Choroid plexus epithelial cell (primary cell): ENCODE measurements at regions not wholly inside any gene's neighbourhood (a gene's known extent, or its start where the extent isn't known, plus 50 kb on each side); places are given as distances from the start of the nearest gene placed in this dataset.
A peak's percentile ranks its signal among the peaks of the same experiment; 100 is the strongest.

Experiments used
- DNase-seq: peaks from one replicate; pipeline ENCODE4 v3.0.0-alpha.2; 2010; ENCODE audit warnings: low read depth
- H3K4me3 ChIP-seq: 2 replicates; pipeline ENCODE4 v1.5.1; 2011; ENCODE audit warnings: low read depth, mild to moderate bottlenecking, control low read depth, low read length, moderate library complexity
- TF ChIP-seq, protein P1 (sequence below): conservative IDR thresholded peaks from 2 replicates; pipeline ENCODE4 v1.5.1; 2011; ENCODE audit warnings: low read depth, mild to moderate bottlenecking, control low read depth, inconsistent platforms, low read length, moderate library complexity

DNA sequence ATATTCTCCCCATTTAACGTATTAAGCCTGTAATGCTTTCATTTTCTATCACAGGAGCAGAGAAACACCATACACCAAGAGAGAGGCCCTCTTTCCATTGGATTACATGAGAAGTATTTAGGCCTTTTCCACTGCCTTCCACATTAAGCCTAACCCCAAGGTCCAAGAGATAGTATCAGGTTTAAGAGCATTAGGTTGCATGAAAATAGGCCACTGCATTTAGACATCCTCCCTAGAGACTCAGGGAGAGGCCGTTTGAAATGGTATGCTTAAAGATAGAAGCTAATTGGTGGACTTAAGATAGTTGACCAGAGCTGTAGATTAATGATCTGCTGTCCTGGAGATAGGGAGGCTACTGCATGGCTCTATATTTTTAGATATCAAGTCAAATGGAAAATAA is 128.5 kb upstream of the PTPRM start:
- H3K4me3 ChIP-seq, result no peak overlapping the region
- no peak for DNase-seq
- TF ChIP-seq, protein P1, sequence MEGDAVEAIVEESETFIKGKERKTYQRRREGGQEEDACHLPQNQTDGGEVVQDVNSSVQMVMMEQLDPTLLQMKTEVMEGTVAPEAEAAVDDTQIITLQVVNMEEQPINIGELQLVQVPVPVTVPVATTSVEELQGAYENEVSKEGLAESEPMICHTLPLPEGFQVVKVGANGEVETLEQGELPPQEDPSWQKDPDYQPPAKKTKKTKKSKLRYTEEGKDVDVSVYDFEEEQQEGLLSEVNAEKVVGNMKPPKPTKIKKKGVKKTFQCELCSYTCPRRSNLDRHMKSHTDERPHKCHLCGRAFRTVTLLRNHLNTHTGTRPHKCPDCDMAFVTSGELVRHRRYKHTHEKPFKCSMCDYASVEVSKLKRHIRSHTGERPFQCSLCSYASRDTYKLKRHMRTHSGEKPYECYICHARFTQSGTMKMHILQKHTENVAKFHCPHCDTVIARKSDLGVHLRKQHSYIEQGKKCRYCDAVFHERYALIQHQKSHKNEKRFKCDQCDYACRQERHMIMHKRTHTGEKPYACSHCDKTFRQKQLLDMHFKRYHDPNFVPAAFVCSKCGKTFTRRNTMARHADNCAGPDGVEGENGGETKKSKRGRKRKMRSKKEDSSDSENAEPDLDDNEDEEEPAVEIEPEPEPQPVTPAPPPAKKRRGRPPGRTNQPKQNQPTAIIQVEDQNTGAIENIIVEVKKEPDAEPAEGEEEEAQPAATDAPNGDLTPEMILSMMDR, result no peak

DNA sequence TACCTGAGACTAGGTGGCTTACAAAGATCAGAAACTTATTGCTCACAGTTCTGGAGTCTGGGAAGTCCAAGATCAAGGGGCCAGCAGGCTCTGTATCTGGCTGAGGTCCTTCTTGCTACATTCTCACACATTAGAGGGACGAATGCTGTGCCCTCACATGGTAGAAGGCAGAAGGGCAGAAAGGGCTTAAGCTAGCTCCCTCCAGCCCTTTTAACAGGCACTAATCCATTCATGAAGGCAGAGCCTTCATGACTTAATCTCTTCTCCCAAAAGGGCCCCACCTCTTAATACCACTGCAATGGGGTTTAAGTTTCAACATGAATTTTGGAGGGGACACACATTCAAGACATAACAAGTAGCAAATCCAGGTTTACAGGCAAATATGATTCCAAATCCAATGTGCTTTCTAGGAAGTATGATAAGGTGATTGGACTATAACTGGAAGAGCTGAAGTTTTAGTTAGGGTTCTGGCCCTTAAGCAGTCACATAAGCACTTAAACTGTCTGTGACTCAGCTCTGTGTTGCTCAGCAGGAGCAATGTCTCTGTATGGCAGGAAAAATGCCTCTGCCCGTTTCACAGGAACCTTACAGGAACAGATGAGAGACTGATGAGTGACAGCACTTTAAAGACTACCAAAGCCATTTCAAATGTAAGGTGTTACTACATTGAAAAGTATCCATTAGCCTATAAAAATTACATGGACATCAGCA is 119.6 kb upstream of the PTPRM start:
- H3K4me3 ChIP-seq, result no peak overlapping the region
- TF ChIP-seq, protein P1, result no peak
- DNase-seq, result peak; percentile 43

DNA sequence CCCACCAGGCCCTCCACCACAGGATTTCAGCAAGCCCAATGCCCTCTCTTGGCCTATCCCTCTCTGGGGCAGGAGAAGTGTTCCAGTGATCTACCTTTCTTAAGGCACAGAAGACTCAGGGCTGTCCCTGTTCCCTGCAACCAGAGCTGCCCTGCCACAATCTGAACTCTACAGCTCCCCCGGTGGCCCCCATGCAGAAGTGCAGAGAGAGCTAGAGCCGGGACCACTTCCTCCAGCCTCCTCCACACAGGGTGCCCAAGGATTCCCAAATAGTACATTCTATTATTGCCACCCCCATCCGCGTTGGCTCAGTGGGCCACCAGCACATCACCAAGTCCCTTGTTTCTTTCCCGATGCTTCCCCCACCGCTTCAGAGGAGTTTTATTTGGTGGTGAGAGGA is 114.8 kb upstream of the PTPRM start:
- TF ChIP-seq, protein P1, result peak; percentile 82
- no peak overlapping the region for H3K4me3 ChIP-seq
- peak; percentile 53 for DNase-seq

DNA sequence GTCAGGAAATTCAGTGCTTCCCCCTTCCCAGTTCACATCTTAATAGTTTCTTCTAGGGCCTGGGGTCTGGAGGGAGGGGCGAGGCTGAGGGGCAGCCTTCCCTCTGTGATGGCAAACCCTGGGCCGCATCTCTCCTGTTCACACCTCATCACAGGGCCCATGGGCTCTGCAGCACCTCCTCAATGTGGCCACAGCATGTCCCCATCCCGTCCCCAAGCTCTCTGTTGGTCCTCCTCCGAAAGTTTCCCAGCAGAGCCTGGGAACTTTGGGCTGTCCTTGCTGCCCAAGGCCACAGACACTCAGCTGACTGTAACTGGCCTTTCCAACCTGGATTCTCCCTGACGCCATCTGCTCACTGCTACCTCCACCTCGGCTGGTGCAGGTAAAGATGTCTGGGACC is 112.7 kb upstream of the PTPRM start:
- no peak overlapping the region for H3K4me3 ChIP-seq
- no peak for DNase-seq
- TF ChIP-seq, protein P1, result no peak

DNA sequence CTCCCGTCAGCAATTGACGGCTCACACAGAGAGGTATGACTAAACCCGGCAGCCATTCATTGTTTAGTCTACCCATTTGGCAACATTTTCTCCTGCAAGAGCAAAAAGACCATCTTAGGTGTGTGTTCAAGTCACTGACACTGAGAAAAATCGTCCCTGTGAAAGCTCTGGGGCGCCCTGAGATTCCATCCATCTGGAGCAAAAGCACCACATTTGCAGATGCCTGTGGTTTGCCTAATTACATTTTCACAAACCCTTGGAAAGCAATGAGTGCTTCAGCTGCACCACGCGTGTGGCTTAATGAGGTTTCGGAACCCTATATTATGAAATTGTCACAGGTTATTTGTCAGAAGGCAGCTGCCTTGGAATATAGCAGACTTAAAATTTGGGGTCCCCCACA is 110.7 kb upstream of the PTPRM start:
- DNase-seq, result no peak

DNA sequence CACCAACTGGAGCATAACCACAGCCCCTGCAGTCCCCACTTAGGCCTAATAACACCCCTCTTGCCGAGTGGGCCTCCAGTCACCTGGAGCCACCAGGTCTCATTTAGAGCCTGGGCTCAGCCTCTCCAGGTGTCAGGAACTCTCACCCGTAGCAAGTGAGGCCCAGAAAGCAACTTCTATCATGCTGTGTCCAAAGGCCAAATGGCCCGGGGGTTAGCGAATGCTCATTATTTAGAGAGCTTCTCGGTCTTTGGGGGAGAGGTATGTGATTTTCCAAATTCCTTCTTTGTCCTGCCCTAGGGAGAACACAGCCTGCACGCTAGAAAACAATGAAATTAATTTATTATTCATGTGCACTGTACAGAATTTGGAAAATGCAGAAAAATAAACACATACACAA is 109.9 kb upstream of the PTPRM start:
- DNase-seq, result no peak
- TF ChIP-seq, protein P1, result no peak
- no peak overlapping the region for H3K4me3 ChIP-seq

More for the DNA sequence above, 110.7 kb upstream of the PTPRM start:
- TF ChIP-seq, protein P1, result no peak
- H3K4me3 ChIP-seq, result no peak overlapping the region

DNA sequence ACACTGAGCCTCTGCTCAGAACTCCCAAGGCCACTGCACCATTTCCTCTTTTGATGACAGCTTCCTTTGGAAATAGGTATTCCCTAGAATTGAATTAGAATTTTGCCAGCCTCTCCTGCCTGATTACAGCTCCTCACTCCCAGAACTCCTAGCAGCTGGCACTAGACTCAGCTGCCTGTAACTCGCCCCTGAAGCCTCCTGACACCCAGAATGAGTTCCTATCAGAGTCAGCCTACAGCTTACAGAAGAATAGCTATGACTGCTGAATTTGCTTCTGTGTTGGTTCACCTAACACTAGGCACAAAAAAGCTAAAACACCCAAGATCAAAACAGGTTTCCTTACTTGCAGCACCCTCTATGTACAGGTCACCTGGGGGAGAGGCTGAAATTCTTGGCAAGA is 108.2 kb upstream of the PTPRM start:
- H3K4me3 ChIP-seq, result no peak overlapping the region
- TF ChIP-seq, protein P1, result no peak
- no peak for DNase-seq
